ENCODE measurements at regions not wholly inside any gene's neighbourhood (a gene's known extent, or its start where the extent isn't known, plus 50 kb on each side); places are given as distances from the start of the nearest gene placed in this dataset.

DNA sequence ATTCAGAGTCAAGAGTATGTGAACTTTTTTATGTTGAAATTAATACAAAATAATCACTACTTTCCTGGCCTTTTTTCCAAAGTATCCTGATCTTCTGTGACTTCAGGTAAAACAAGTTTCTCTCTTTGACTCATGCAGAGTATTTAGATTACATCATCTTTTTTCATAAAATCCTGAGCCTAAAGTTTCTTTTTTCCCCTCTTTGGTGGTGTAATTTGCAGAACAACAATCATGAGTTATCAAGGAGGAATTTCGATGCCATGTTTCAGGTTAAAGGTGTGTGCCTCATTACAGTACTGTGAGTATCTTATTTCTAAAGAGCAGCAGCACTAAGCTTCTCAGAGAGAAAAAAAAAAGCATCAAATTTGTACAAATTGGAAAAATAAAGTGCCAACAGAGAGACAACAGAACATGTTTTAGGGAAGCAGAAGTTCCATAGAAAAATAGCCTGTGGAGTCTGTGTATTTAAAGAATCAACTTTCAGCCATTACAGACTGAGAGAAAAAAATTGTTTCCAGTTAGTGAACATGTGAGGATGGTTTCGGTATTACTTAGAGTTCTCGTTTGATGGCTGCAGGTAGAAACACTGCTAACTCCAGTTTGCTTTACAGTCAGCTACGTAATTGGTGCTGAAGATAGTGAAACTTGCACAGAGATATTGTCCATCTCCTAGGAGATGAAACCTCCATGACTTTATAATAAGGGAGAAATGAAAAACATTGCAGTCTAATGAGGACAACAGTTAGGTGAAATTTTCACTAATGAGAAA, 78.1 kb upstream of the PCDH9 start:
- DNase-seq, result no peak

GRCh38 chr13:67306742-67307141, 76.6 kb upstream of the PCDH9 start:
- no peak for DNase-seq

GRCh38 chr13:67303661-67304333, 73.7 kb upstream of the PCDH9 start:
- no peak for DNase-seq

DNA sequence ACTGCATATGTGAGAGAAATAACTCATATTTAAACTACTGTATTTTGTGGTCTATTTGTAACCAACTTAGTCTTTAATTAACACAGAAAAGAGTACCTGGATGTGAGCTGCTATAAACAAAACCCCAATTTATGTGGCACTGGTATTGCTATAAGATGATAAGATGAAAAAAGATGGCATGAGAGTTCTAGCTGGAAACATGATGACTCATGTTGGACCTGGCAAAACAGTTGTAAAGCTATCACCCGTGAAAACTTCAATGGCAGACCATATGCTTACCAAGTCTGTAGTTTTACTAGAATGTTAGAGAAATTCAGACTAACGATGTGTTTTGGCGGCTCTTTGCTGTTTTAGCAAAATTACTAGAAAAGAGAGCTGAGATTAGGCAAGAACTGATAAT, 69.6 kb upstream of the PCDH9 start:
- no peak for DNase-seq

DNA sequence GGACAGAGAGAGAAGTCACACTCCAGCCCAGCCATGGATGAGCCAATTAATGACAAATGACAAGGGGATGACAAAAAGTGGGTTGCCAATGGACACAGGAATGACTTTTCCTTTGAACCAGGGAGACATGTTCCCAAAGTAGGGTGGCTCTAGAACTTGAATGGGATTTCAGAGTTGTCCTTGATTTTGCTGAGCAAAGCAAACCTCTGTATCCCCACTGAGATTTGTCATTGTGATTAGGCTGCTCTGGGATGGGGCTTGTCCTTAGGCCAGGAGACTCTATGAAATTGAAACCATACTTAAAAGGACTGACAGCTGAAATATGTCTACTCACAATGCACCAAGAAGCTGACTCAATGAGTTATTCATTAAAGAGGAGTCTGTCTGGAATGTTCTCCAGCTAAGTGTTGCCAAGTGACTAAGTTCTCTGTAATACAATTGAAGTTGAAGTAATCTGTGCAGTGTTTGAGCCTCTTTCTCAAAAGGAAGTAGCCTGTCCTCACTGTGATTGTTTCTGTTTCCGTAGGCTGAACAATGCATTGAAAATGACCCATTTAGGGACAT, 69.0 kb upstream of the PCDH9 start:
- no peak for DNase-seq

- DNase-seq, result no peak
Observed at GRCh38 chr13:67298297-67298696, 68.2 kb upstream of the PCDH9 start.

DNA sequence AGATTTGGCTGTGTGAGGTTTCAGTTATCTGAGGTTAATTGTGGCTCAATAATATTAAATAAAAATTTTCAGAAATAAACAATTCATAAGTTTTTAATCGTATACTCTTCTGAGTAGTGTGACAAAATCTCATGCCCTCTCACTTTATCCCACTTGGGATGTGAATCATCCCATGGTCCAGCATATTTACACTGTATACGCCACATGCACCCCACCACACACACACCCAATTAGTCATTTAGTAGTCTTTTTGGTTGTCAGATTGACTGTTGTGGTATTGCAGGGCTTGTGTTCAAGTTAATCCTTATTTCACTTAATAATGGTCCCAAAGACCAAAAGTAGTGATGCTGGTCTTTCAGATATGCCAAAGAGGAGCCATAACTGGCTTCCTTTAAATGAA, 66.4 kb upstream of the PCDH9 start:
- DNase-seq, result no peak

DNA sequence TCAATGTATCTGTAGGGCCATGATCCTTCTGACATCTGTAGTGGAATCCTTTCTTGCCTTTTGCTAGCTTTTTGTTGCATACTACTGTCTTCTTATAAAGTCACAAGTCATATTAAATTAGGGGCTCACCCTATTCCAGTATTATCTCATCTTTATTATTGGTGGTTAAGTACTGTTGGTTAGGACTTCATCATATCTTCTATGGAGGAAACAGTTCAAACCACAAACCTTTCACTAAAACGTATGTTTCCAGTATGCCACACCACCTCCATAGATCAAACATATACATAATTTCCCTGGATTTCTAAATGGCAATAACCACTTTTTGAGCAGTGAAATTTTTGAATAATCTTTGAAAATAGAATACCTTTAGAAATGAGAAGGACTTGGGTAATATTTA, 62.8 kb upstream of the PCDH9 start:
- DNase-seq, result no peak

DNA sequence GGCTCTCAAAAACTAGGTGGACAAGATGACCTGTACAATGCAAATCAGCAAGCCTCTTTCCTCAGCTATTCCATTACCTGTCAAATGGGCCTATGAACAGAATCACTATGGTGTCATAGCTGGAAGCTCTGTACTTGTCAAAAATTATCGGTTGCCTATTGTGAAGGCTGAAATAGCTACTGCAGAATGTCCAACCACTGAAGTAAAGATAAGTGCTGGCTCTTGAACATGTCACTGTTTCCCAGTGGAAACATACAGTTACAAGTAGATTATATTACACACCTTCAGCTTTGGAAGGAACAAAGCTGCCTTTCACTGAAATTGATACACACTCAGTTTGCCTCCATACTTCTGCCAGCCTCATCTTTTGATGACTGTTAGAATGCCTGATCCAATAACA, 55.5 kb upstream of the PCDH9 start:
- no peak for DNase-seq

DNA sequence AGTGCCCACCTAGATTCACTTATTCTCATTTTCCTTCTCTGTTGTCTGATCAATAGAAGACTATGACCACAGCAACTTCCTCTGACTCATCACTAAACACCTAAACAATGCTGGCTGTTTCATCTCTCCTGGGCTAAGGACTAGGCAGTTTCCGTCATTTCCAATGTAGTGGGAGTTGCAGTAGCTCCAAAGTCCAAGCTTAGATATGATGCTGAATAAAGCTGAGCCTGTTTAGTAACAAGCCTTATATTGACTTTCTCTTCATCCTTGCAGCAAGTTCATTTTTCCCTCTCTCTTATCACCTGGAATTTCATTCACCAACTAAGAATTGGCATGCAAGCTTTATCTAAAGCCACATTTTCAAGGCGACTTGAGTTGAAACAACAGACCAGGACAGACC, 53.5 kb upstream of the PCDH9 start:
- no peak for DNase-seq

DNA sequence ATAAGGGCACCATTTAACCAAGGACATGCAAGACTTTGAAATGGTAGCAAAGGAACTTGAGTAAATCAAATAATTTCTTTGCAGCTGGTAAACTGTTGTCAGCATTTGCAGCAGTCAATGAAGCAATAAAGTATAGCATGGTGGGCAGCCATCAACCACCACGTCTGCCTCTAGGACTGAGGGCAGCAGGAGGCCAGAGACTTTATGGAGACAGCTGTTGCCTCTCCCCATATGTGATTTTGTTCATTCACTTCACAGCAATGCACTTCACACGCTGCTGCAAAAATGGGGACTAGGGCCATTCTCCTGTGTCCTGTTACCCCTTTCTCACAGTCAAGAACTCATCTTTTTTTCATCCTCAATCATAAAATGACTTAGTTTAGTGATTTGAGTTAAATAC, 51.3 kb upstream of the PCDH9 start:
- DNase-seq, result no peak

All from right hindlimb (tissue), 1 donor.